SU-DHL-6 (cell line): ENCODE measurements at regions not wholly inside any gene's neighbourhood (a gene's known extent, or its start where the extent isn't known, plus 50 kb on each side); places are given as distances from the start of the nearest gene placed in this dataset.

ENCODE experiments used
- H2AFZ ChIP-seq: fragments of 200-600 bp; sonication (generic); 2 replicates; pipeline ENCODE4 v1.6.1; 2014; ENCODE audit warnings: low read depth, mild to moderate bottlenecking, moderate library complexity, mixed read lengths, antibody characterized with exemption, low read length; ENCODE audit not compliant: severe bottlenecking
- H3F3A ChIP-seq: fragments of 200-600 bp; shearing (Covaris generic); 2 replicates; pipeline ENCODE4 v1.6.0; 2016; ENCODE audit warnings: antibody characterized with exemption, mild to moderate bottlenecking; ENCODE audit not compliant: insufficient read depth
- H3K27ac ChIP-seq: fragments of 200-600 bp; sonication (generic); 2 replicates; pipeline ENCODE4 v1.5.1; 2016; ENCODE audit warnings: low read depth, mild to moderate bottlenecking, low read length, moderate library complexity, mixed read lengths
- H3K27me3 ChIP-seq: fragments of 200-600 bp; sonication (generic), shearing (Covaris generic); 2 replicates; pipeline ENCODE4 v1.6.0; 2014; ENCODE audit warnings: mild to moderate bottlenecking, low read length
- H3K36me3 ChIP-seq: fragments of 200-600 bp; sonication (generic); 2 replicates; pipeline ENCODE4 v1.6.1; 2014; ENCODE audit warnings: mild to moderate bottlenecking, low read length, mixed read lengths
- H3K4me2 ChIP-seq: fragments of 300-600, 200-600 bp; shearing (Covaris generic), sonication (generic); 2 replicates; pipeline ENCODE4 v1.6.0; 2014; ENCODE audit warnings: low read length, low read depth, mild to moderate bottlenecking; ENCODE audit not compliant: poor library complexity, severe bottlenecking
- H3K4me3 ChIP-seq: fragments of 200-600 bp; sonication (generic); 2 replicates; pipeline ENCODE4 v1.5.1; 2014; ENCODE audit warnings: antibody characterized with exemption, low read length, mild to moderate bottlenecking, mixed read lengths; ENCODE audit not compliant: insufficient read depth, poor library complexity, severe bottlenecking
- H3K79me2 ChIP-seq: fragments of 200-600 bp; sonication (generic); 2 replicates; pipeline ENCODE4 v1.6.1; 2014; ENCODE audit warnings: mild to moderate bottlenecking, low read length, moderate library complexity; ENCODE audit not compliant: insufficient read depth
- H3K9ac ChIP-seq: fragments of 200-600 bp; sonication (generic); 2 replicates; pipeline ENCODE4 v1.7.0; 2014; ENCODE audit warnings: mild to moderate bottlenecking, low read length
- H3K9me2 ChIP-seq: fragments of 200-600 bp; sonication (generic); replicated peaks from 2 replicates; pipeline ENCODE4 v1.6.1; 2014; ENCODE audit warnings: low read length; ENCODE audit not compliant: insufficient read depth
- H3K9me3 ChIP-seq: fragments of 200-600 bp; sonication (generic); 2 replicates; pipeline ENCODE4 v1.6.1; 2014; ENCODE audit warnings: low read length, mixed read lengths; ENCODE audit not compliant: insufficient read depth
- H4K20me1 ChIP-seq: fragments of 200-600 bp; sonication (generic); 2 replicates; pipeline ENCODE4 v1.6.1; 2014; ENCODE audit warnings: low read depth, mild to moderate bottlenecking, antibody characterized with exemption, low read length, moderate library complexity, mixed read lengths
- EZH2phosphoT487 ChIP-seq: fragments of 200-600 bp; sonication (generic), shearing (Covaris generic); conservative IDR thresholded peaks from 2 replicates; pipeline ENCODE4 v1.6.1; 2018; ENCODE audit warnings: mild to moderate bottlenecking, antibody characterized with exemption, low read length, moderate library complexity, mixed read lengths
- TF ChIP-seq, protein P1 (sequence below): fragments of 200-600 bp; sonication (generic); IDR thresholded peaks from one replicate; pipeline ENCODE4 v1.5.1; 2017; ENCODE audit warnings: antibody characterized with exemption, mild to moderate bottlenecking, low read length, moderate library complexity; ENCODE audit not compliant: insufficient read depth, poor library complexity, severe bottlenecking

GRCh38 chr3:87090631-87091030 lies 99.7 kb upstream of the VGLL3 start:
- Histone ChIP-seq H3K9me2 (no peaks in the 10 kb centered on the region), H3K4me3 (no peak overlapping the region), H2AFZ (no peak overlapping the region), H3K36me3 (no peaks in the 10 kb centered on the region), H3K27me3 (no peaks in the 10 kb centered on the region), H3K27ac (no peak overlapping the region), H4K20me1 (no peaks in the 10 kb centered on the region), H3K79me2 (no peaks in the 10 kb centered on the region), H3F3A (no peaks in the 10 kb centered on the region), H3K9ac (no peak overlapping the region), H3K4me2 (no peak overlapping the region), H3K9me3 (no peaks in the 10 kb centered on the region)
- TF ChIP-seq, protein P1, sequence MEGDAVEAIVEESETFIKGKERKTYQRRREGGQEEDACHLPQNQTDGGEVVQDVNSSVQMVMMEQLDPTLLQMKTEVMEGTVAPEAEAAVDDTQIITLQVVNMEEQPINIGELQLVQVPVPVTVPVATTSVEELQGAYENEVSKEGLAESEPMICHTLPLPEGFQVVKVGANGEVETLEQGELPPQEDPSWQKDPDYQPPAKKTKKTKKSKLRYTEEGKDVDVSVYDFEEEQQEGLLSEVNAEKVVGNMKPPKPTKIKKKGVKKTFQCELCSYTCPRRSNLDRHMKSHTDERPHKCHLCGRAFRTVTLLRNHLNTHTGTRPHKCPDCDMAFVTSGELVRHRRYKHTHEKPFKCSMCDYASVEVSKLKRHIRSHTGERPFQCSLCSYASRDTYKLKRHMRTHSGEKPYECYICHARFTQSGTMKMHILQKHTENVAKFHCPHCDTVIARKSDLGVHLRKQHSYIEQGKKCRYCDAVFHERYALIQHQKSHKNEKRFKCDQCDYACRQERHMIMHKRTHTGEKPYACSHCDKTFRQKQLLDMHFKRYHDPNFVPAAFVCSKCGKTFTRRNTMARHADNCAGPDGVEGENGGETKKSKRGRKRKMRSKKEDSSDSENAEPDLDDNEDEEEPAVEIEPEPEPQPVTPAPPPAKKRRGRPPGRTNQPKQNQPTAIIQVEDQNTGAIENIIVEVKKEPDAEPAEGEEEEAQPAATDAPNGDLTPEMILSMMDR: no peak
- no peak for TF ChIP-seq EZH2phosphoT487

DNA sequence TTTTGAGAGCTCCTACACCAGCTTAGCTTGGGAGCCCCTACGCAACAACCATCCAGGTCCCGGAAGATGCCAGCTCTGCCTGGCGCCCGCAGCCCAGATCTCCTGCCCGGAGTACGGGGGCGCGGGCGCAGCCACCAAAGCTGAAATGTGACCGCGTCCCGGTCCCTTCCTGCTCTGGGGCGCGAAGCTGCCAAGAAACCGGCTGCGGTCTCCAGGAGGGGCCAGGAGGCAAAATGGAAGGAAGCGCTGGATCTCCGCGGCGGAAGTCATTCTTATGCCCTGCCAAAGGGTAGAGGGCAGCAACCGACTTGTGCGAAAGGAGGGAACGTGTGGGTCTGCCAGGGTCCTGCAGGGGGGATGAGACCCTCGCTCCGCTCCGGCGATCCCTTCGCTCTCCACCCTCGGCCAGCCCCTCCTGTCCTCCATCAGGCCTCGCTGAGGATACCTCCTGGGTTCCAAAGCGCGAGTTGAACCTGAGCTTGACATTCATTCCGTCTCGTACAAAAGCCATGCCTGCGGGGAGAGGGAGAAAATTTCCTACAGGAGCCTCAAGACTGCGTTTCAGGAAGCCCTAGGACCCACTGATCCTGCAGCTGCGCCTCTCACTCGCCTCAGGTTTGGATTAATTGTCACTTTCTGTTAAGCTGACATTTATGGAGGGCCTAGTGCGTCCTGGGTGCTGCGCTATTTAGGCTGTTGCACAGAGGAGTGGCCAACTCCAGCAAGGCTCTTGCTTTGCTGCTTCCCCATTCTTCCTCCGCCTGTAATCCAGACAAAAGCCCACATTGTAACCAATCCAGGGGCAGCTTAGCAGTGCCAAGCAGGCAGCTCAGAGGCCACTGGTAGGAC lies 98.3 kb upstream of the VGLL3 start:
- H2AFZ ChIP-seq: no peak overlapping the region
- H3K79me2 ChIP-seq: no peaks in the 10 kb centered on the region
- H3K9me2 ChIP-seq: no peaks in the 10 kb centered on the region
- H3K36me3 ChIP-seq: no peaks in the 10 kb centered on the region
- no peaks in the 10 kb centered on the region for H4K20me1 ChIP-seq
- H3F3A ChIP-seq: no peaks in the 10 kb centered on the region
- H3K9me3 ChIP-seq: no peaks in the 10 kb centered on the region
- H3K27ac ChIP-seq: no peak overlapping the region
- TF ChIP-seq, protein P1: no peak
- TF ChIP-seq EZH2phosphoT487: no peak
- H3K4me2 ChIP-seq: no peak overlapping the region
- no peaks in the 10 kb centered on the region for H3K27me3 ChIP-seq
- H3K9ac ChIP-seq: no peak overlapping the region
- no peak overlapping the region for H3K4me3 ChIP-seq

GRCh38 chr3:87088430-87088992 lies 97.6 kb upstream of the VGLL3 start:
- no peaks in the 10 kb centered on the region for H4K20me1 ChIP-seq
- no peak overlapping the region for H3K27ac ChIP-seq
- H3K9me3 ChIP-seq: no peaks in the 10 kb centered on the region
- no peak overlapping the region for H2AFZ ChIP-seq
- H3K9ac ChIP-seq: no peak overlapping the region
- TF ChIP-seq, protein P1: no peak
- no peak for TF ChIP-seq EZH2phosphoT487
- H3K9me2 ChIP-seq: no peaks in the 10 kb centered on the region
- H3K4me2 ChIP-seq: no peak overlapping the region
- H3K27me3 ChIP-seq: no peaks in the 10 kb centered on the region
- no peaks in the 10 kb centered on the region for H3K79me2 ChIP-seq
- no peak overlapping the region for H3K4me3 ChIP-seq
- H3F3A ChIP-seq: no peaks in the 10 kb centered on the region
- H3K36me3 ChIP-seq: no peaks in the 10 kb centered on the region
